Ovary (tissue), 7 donors: ENCODE measurements at regions not wholly inside any gene's neighbourhood (a gene's known extent, or its start where the extent isn't known, plus 50 kb on each side); places are given as distances from the start of the nearest gene placed in this dataset.

ENCODE experiments used
- DNase-seq, 5 donors: peaks; one replicate each; pipeline ENCODE4 v3.0.0-alpha.2; 2019 to 2020
- H3K27ac ChIP-seq, 2 donors: fragments of 200-600 bp; one replicate each; pipeline versions ENCODE4 v1.5.1 to v1.8.0; 2019 to 2022
- H3K27me3 ChIP-seq: fragments of 200-600 bp; one replicate; pipeline ENCODE4 v1.8.0; 2022
- H3K36me3 ChIP-seq: fragments of 200-600 bp; sonication (generic); one replicate; pipeline ENCODE4 v1.5.1; 2019
- H3K4me1 ChIP-seq: one replicate; pipeline ENCODE4 v1.8.1; 2013; ENCODE audit warnings: mild to moderate bottlenecking, moderate library complexity; ENCODE audit not compliant: insufficient read depth
- H3K4me3 ChIP-seq: fragments of 200-600 bp; sonication (generic); one replicate; pipeline ENCODE4 v1.5.1; 2017
- H3K9me3 ChIP-seq, 2 donors: fragments of 200-600 bp in 1 of 2; sonication (generic) in 1 of 2; one replicate each; pipeline versions ENCODE4 v1.5.1 to v1.8.1; 2013 to 2019; ENCODE audit warnings: mild to moderate bottlenecking in 1 of 2, moderate library complexity in 1 of 2
- CTCF ChIP-seq, 3 donors: fragments of 450-650 bp in 2 of 3; fragments of 200-600 bp in 1 of 3; IDR thresholded peaks; one replicate each; pipeline versions ENCODE4 v1.5.1 to v1.8.0; 2016 to 2022; ENCODE audit warnings: antibody characterized with exemption in 3 of 3, mild to moderate bottlenecking in 1 of 3
- EP300 ChIP-seq: sonication (generic); formaldehyde crosslinking; IDR thresholded peaks from one replicate; pipeline ENCODE4 v1.6.1; 2017; ENCODE audit warnings: antibody characterized with exemption
- POLR2A ChIP-seq: fragments of 450-650 bp; IDR thresholded peaks from one replicate; pipeline ENCODE4 v1.6.1; 2017; ENCODE audit warnings: antibody characterized with exemption, mild to moderate bottlenecking, moderate library complexity
- WGBS, 3 donors: extraction: QIAGEN DNeasy Blood & Tissue Kit in 1 of 3; methylation state at CpG; one replicate each; pipeline versions ENCODE4 v1.1.5 to v1.1.7; 2013 to 2017; 5-methylcytosine and 5-hydroxymethylcytosine counted together
- intact Hi-C, 4 donors: fragments of 100-400 bp; cut with DNase I; formaldehyde crosslinking; loops; one replicate each; pipeline versions ENCODE4 v1.11.0 to v1.15.1; 2022 to 2023
- donor health status: DM: no; HTN: no; CAD: no; lungs with moderate emphysema.
- donor health status: DM: no; HTN: no; CAD: no.
- donor health status: Bipolar disorder and iron deficiency.
- donor health status: DM: no; HTN: no; CAD: no.
- donor health status: DM: yes; HTN: yes; CAD: no.

DNA sequence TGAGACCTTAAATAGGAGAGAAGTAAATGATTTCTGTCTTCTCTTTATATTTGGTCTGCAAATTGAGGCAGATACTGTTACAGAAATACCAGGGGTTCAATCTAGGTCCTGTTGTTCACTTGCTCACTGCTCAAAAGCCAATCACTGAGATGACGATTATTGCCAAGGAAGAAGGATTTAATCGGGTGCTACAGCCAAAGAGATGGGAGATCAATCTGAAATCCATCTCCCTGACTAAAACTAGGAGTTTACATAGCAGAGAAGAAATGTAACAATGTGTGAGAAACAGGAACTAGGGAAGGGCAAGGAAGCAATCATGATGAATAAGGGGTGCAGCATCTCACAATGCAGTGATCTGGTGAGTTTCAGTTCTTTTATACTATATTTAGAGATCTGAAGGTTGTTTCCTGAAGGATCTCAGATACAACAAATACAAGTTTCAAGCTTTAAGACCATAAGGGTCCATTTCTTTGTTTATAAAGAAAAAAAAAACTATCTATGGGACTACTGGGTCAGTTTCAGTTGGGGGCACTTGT, 117.9 kb upstream of the FAM9B start:
- DNase-seq = no peak
- intact Hi-C loops = no loop called here
- Histone ChIP-seq H3K4me3 (no peak overlapping the region), H3K9me3 (no peaks in the 10 kb centered on the region), H3K4me1 (peaks cover 7% of the 10 kb centered on the region), H3K27ac (no peak overlapping the region), H3K36me3 (no peaks in the 10 kb centered on the region), H3K27me3 (no peaks in the 10 kb centered on the region)
- WGBS, 3 donors = 94 to 98% (median 96%) methylated on average over 2 of the region's 2 CpGs
- TF ChIP-seq CTCF (IDR thresholded peaks at IDR 0.05) = no peak
- no peak for TF ChIP-seq EP300
- no peak for TF ChIP-seq POLR2A

DNA sequence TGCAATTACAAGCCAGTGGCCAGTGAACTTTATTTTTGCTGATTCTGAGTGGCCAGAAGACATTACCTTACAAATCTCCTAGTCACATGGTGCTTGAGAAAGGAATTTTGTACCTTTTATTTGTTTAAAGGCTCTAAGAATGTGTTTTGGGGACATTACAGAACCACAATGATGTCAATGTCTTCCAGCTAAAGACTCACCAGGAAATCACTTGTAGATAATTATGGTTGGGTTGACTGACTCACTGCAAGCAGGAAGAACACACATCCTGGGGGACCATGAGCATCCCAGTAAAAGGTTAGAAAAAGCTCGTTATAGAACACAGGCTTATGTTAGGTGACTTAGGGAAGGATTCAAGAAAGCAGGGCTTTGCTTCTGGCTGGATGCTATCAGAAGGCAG, 119.4 kb upstream of the FAM9B start:
- 57 to 77% (median 76%) methylated on average over 1 of the region's 1 CpG for WGBS, 3 donors
- Histone ChIP-seq H3K9me3 (no peaks in the 10 kb centered on the region), H3K27ac (no peak overlapping the region), H3K36me3 (no peaks in the 10 kb centered on the region), H3K27me3 (no peaks in the 10 kb centered on the region), H3K4me1 (peaks cover 3% of the 10 kb centered on the region), H3K4me3 (no peak overlapping the region)
- intact Hi-C loops = no loop called here
- TF ChIP-seq CTCF (IDR thresholded peaks at IDR 0.05) (no peak), EP300 (no peak), POLR2A (no peak)
- DNase-seq = no peak

- Histone ChIP-seq H3K36me3 (no peaks in the 10 kb centered on the region), H3K27me3 (no peaks in the 10 kb centered on the region), H3K9me3 (no peaks in the 10 kb centered on the region), H3K4me1 (no peaks in the 10 kb centered on the region), H3K27ac (no peak overlapping the region), H3K4me3 (no peak overlapping the region)
- TF ChIP-seq CTCF (IDR thresholded peaks at IDR 0.05) = no peak
- TF ChIP-seq EP300 = no peak
- WGBS, 3 donors = 81 to 88% (median 85%) methylated on average over 7 of the region's 7 CpGs
- no peak for DNase-seq
- intact Hi-C loops = no loop called here
These were observed 124.7 kb upstream of the FAM9B start for GRCh38 chrX:9158611-9159010.

- H3K4me3 ChIP-seq = no peak overlapping the region
- 86 to 88% (median 87%) methylated on average over 4 of the region's 4 CpGs for WGBS, 3 donors
- no peaks in the 10 kb centered on the region for H3K4me1 ChIP-seq
- intact Hi-C loops = no loop called here
- H3K9me3 ChIP-seq = no peaks in the 10 kb centered on the region
- TF ChIP-seq CTCF (IDR thresholded peaks at IDR 0.05) = no peak
- DNase-seq = no peak
- no peaks in the 10 kb centered on the region for H3K27me3 ChIP-seq
- no peak overlapping the region for H3K27ac ChIP-seq
- H3K36me3 ChIP-seq = no peaks in the 10 kb centered on the region
These were observed 126.9 kb upstream of the FAM9B start for GRCh38 chrX:9160698-9161329.
